ENCODE measurements at regions not wholly inside any gene's neighbourhood (a gene's known extent, or its start where the extent isn't known, plus 50 kb on each side); places are given as distances from the start of the nearest gene placed in this dataset.

GRCh38 chr5:14928661-14929060 is 57.1 kb upstream of the ANKH start:
- TF ChIP-seq GATA2 (IDR thresholded peaks at IDR 0.05; ENCODE audit: low read depth, low read length) (no peak), GATA3 (IDR thresholded peaks at IDR 0.05; ENCODE audit: low read depth, low read length) (no peak)
